ENCODE measurements at regions not wholly inside any gene's neighbourhood (a gene's known extent, or its start where the extent isn't known, plus 50 kb on each side); places are given as distances from the start of the nearest gene placed in this dataset.

DNA sequence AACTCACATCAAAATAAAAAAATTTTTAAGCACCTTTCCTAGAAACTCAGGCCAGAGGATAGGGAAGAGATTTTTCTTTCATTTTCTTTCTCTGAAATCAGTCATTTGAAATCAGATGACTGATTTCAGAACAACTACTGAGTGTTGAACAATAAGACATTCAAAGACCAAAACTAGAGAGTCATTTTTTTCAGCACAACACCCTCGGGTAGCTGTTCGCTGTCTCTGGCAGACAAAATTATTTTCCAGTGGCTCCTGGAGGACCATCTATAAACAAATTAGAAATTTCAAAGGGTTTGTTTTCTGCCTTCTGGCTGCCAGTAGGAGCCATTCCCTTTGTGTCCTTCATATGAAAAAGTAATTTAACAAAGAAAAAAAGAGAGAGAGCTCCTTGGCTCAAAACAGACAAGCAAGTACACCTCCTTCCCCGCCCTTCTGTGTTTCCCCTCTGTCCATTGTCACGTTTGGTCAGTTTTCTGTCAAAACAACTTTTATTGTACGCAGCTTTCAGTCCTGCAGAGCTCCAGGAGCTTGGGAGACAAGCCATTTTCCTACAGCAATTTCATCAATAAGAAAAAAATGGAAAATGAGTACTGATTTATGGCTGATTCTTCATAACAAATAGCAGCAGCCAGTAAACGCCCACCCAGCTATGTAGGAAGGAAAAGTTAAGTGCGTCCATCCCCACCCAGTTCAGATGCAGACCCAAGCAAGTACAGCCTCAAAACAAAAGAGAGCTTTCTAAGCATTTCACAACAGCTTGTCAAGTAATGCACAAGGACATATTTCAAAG is 405.2 kb downstream of the ZNF608 start:
- no peak for TF ChIP-seq FOXP2 (optimal IDR thresholded peaks at IDR 0.05; ENCODE audit: borderline replicate concordance, extremely low read depth, extremely low read length, insufficient read depth)
- TF ChIP-seq POLR2AphosphoS5 (IDR thresholded peaks at IDR 0.05; ENCODE audit: low read depth, low read length), result no peak
- TF ChIP-seq, protein P1, sequence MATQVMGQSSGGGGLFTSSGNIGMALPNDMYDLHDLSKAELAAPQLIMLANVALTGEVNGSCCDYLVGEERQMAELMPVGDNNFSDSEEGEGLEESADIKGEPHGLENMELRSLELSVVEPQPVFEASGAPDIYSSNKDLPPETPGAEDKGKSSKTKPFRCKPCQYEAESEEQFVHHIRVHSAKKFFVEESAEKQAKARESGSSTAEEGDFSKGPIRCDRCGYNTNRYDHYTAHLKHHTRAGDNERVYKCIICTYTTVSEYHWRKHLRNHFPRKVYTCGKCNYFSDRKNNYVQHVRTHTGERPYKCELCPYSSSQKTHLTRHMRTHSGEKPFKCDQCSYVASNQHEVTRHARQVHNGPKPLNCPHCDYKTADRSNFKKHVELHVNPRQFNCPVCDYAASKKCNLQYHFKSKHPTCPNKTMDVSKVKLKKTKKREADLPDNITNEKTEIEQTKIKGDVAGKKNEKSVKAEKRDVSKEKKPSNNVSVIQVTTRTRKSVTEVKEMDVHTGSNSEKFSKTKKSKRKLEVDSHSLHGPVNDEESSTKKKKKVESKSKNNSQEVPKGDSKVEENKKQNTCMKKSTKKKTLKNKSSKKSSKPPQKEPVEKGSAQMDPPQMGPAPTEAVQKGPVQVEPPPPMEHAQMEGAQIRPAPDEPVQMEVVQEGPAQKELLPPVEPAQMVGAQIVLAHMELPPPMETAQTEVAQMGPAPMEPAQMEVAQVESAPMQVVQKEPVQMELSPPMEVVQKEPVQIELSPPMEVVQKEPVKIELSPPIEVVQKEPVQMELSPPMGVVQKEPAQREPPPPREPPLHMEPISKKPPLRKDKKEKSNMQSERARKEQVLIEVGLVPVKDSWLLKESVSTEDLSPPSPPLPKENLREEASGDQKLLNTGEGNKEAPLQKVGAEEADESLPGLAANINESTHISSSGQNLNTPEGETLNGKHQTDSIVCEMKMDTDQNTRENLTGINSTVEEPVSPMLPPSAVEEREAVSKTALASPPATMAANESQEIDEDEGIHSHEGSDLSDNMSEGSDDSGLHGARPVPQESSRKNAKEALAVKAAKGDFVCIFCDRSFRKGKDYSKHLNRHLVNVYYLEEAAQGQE (IDR thresholded peaks at IDR 0.05; ENCODE audit: insufficient read depth in 1 of 2, low read depth in 2 of 2, low read length in 2 of 2), result no peak
- TF ChIP-seq SIN3A (IDR thresholded peaks at IDR 0.05; ENCODE audit: borderline replicate concordance, insufficient read depth, low read length), result no peak
